H1 (cell line): ENCODE measurements at regions not wholly inside any gene's neighbourhood (a gene's known extent, or its start where the extent isn't known, plus 50 kb on each side); places are given as distances from the start of the nearest gene placed in this dataset.

ENCODE experiments used
- E2F6 ChIP-seq: IDR thresholded peaks from 2 replicates; pipeline ENCODE4 v1.6.1; 2012; ENCODE audit warnings: inconsistent platforms
- HDAC6 ChIP-seq: IDR thresholded peaks from one replicate; pipeline ENCODE4 v1.7.1; 2012; ENCODE audit warnings: low read depth, mild to moderate bottlenecking, inconsistent platforms, low read length, moderate library complexity
- KDM1A ChIP-seq: fragments of 200-600, 300-600 bp; sonication (generic); IDR thresholded peaks from 2 replicates; pipeline ENCODE4 v1.7.1; 2016; ENCODE audit warnings: mild to moderate bottlenecking, low read length, borderline replicate concordance
- NRF1 ChIP-seq: IDR thresholded peaks from 2 replicates; pipeline ENCODE4 v1.6.1; 2011; ENCODE audit warnings: mild to moderate bottlenecking, low read depth, low read length, improper control_type of control experiment
- POLR2AphosphoS5 ChIP-seq: IDR thresholded peaks from 2 replicates; pipeline ENCODE4 v1.6.1; 2011; ENCODE audit warnings: low read depth, low read length
- RBBP5 ChIP-seq: IDR thresholded peaks from 2 replicates; pipeline ENCODE4 v1.7.1; 2012; ENCODE audit warnings: low read depth, mild to moderate bottlenecking, inconsistent platforms, low read length, moderate library complexity, borderline replicate concordance
- TAF1 ChIP-seq: IDR thresholded peaks from 2 replicates; pipeline ENCODE4 v1.6.1; 2011; ENCODE audit warnings: mild to moderate bottlenecking, low read depth, low read length
- USF2 ChIP-seq: IDR thresholded peaks from 2 replicates; pipeline ENCODE4 v1.6.1; 2011; ENCODE audit warnings: low read length, improper control_type of control experiment

- TF ChIP-seq E2F6 (no peak), NRF1 (no peak), POLR2AphosphoS5 (no peak), RBBP5 (no peak), TAF1 (no peak), HDAC6 (no peak), USF2 (no peak), KDM1A (no peak)
These were observed 623.7 kb downstream of the BNC2 start (continued) for GRCh38 chr9:16246785-16247184.
